DMS 273 treated with DMSO at 0.1 percent for 48 hours (cell line): ENCODE measurements at regions not wholly inside any gene's neighbourhood (a gene's known extent, or its start where the extent isn't known, plus 50 kb on each side); places are given as distances from the start of the nearest gene placed in this dataset.

ENCODE experiments used
- DNase-seq: peaks from one replicate; lab custom pipeline; 2025; lab: John Stamatoyannopoulos, UW

DNA sequence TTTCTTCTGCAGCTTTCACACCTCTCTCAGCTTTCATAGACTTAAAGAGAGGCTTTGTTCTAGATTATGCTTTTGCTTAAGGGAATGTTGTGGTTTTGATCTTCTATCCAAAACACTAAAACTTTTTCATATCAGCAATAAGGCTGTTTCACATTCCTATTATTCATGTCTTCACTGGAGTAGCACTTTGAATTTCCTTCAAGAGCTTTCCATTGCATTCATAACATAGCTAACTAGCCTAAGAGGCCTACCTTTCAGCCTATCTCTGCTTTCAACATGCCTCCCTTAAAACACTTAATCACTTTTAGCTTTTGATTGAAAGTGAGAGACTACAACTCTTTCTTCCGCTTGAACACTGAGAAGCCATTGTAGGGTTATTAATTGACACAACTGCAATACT lies 1117.0 kb upstream of the PHF14 start:
- DNase-seq = no peak

GRCh38 chr7:9863545-9863944 lies 1110.1 kb upstream of the PHF14 start:
- no peak for DNase-seq

DNA sequence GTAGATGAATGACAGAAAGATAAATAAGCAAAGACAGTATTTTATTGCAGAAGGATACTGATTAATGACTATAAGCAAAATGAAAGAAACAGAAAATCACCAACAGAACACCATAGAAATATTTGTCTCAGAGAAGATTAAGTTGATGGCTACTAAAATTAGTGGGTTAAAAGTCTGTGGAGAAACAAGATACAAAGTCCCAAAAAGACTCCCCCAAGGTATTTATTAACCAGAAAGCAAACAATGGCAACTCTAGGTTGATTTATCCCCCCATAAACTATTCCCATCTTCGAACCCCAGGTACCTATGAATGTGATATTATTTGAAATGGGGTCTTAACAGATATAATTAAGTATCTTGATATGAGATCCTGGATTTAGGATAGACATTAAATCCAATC lies 1104.5 kb upstream of the PHF14 start:
- DNase-seq = no peak

DNA sequence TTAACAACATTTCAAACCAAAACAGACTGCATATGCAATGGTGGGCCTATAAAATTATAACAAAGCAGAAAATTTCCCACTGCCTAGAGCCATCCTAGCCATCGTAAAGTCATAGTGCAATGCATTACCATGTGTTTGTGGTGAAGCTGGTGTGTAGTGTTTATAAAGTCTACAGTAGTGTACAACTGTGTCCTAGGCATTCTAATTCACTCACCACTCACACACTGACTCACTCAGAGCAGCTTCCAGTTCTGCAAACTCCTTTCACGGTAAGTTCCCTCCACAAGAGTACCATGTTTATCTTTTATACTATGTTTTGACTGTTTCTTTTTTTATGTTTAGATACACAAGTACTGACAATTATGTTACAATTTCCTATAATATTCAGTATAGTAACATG lies 1104.1 kb upstream of the PHF14 start:
- no peak for DNase-seq

DNA sequence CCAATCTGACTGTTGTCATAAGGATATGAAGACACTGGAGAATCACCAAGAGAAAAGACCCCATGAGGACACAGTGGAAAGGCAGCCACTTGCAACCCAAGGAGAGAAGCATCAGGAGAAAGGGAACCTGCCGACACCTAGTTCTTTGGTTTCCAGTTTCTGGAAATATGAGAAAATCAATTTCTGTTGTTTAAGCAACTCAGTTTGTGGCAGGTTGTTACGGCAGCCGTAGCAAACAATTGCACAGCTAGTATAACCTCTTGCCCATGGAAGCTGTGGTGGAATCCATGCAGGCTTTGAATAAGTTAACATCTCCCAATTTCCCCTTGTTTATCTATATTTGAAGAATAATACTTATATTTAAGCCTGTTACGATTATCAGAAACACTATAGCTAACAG lies 1103.0 kb upstream of the PHF14 start:
- no peak for DNase-seq

- no peak for DNase-seq
These were observed 1099.5 kb upstream of the PHF14 start for GRCh38 chr7:9874182-9874581.

GRCh38 chr7:9876053-9876452 lies 1097.6 kb upstream of the PHF14 start:
- DNase-seq = no peak

GRCh38 chr7:9889554-9889953 lies 1084.1 kb upstream of the PHF14 start:
- no peak for DNase-seq

GRCh38 chr7:9890092-9890491 lies 1083.6 kb upstream of the PHF14 start:
- DNase-seq = no peak

DNA sequence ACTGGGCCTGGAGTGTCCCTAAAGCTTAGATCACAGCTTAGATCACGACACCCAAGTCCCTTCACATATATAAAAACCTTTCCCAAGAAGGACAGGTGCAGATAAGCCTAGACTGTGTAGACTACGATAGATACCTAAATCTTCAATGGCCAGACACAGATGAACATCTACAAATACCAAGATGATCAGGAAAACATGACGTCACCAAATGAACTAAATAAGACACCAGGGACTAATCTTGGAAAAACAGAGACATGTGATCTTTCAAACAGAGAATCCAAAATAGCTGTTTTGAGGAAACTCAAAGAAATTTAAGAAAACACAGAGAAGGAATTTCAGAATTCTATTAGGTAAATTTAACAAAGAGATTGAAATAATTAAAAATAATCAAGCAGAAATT lies 1082.6 kb upstream of the PHF14 start:
- no peak for DNase-seq

GRCh38 chr7:9900339-9900738 lies 1073.3 kb upstream of the PHF14 start:
- no peak for DNase-seq

DNA sequence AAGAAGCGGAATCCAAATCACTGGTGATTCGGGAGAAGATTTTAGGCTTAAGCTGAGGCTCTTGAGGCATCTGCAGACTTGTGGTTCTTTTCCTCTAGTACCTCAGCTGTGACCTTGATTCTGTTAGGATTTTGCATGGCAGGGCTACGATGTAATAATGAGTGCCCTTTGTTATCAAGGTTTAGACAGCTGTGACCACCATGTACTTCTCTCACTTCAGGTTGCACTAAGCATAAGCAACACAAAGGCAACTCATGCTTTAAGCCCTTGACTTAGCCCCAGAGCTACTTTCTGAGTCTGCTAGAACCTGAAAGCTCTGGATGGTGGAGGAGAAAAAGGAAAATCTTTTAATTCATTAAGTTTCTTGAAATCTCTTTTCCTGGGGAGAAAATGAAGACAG lies 1052.3 kb upstream of the PHF14 start:
- DNase-seq = no peak

- DNase-seq = peak; percentile 50
These were observed 1035.6 kb upstream of the PHF14 start for GRCh38 chr7:9937944-9938631.

DNA sequence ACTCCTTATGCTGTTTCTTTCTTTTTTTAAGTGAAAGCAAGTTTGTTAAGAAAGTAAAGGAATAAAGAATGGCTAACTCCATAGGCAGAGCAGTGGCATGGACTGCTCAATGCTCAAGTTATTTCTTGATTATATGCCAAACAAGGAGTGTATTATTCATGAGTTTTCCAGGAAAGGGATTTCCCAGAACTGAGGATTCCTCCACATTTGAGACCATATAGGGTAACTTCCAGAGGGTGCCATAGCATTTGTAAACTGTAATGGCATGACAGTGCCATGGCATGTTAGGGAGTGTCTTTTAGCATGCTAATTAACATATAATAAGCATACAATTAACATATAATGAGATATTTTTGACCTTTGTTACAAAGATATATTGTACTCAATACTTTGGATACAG lies 1034.5 kb upstream of the PHF14 start:
- DNase-seq = no peak

DNA sequence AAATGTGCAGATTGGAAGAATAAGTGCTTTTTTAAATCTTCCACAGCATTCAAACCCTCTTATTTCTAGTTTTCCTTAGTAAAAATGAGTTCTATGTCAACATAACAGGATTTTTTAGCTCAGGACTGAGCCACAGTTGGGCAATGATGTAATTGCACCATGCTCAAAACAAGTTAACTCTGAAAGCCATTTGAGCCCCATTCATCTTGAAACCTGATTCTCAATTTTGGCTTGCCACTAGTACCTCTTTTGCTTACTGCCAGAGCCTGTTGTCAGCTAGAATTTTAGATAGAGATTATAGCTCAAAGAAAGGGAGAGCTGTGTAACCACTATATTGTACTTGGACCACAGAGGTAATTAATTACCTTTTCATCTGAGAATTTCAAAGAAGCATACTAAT lies 1028.5 kb upstream of the PHF14 start:
- no peak for DNase-seq

GRCh38 chr7:9945857-9946256 lies 1027.8 kb upstream of the PHF14 start:
- DNase-seq = no peak

DNA sequence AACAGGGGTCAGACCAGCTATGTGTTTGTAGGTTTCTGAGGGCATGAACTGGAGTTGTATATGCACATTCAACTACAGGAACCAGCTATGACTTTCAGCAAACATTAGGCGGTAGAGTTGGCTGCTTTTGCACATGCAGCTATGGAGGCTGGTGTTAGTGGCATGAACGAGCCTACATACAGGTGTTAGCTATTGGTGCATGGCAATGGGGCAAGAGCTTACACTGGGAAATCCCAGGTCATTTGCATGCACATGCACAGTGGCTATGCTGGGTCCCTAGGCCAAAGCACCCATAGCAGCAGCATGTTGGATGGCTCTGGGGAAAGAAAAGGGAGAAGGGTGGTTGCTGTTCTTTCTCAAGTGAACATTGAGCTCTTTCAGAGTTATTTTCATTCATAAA lies 1018.5 kb upstream of the PHF14 start:
- DNase-seq = no peak

DNA sequence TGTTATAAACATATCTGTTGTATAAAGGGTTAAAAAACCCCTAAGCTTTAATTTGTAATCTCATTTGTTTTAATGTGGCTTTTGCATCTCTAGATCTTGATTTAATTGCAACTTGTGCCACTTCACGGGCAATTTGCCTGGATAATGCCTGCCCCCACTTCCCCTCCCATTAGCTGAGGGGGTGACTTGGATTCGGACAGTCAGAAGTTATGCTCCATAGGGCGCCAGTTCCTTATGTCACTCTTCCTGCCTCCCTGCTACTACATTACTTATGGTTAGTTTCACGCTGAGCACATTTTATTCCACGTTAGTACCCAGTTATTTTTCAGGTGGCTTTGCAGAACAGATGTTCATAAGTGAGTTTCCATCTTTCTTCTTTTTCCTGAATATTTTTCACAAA lies 1015.2 kb upstream of the PHF14 start:
- peak; percentile 46 for DNase-seq

DNA sequence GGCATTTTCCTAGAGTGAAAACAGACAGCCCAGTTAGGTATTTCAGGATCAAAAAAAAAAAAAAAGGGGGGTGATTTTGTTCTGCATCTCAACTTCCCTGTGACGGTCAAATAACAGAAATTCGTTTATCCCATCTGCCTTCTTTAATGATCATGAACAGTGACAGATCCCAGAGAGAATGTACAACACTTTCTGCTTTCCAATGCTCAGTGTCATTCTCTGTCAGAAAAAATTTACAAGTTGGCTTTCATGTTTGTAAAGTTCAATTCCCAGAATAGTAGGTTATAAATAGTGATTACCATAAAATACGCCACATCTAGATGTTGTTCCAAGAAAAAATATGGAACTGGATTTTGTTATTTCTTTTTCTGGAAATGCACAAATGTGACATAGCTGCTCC lies 1013.2 kb upstream of the PHF14 start:
- DNase-seq = no peak

GRCh38 chr7:9961161-9961922 lies 1012.3 kb upstream of the PHF14 start:
- DNase-seq = no peak

- DNase-seq = no peak
These were observed 1010.9 kb upstream of the PHF14 start for GRCh38 chr7:9962742-9963141.

GRCh38 chr7:9978106-9979064 lies 995.3 kb upstream of the PHF14 start:
- no peak for DNase-seq
